H1 (cell line): ENCODE measurements at regions not wholly inside any gene's neighbourhood (a gene's known extent, or its start where the extent isn't known, plus 50 kb on each side); places are given as distances from the start of the nearest gene placed in this dataset.

Experiments
- CTCF ChIA-PET: fragments of 300-600 bp; sonication (Branson Sonifier 250); formaldehyde crosslinking; loops from one replicate; lab custom pipeline; 2021; ENCODE audit not compliant: partially characterized antibody; lab: Charles Lee
- POLR2A ChIA-PET: fragments of 300-600 bp; sonication (Branson Sonifier 250); formaldehyde crosslinking; loops from one replicate; lab custom pipeline; 2021; ENCODE audit warnings: inconsistent platforms; ENCODE audit not compliant: partially characterized antibody; lab: Charles Lee
- DNase-seq, 2 experiments: peaks; one replicate each; pipeline versions ENCODE4 v3.0.0 to v3.0.0-alpha.2; 2010 to 2022; ENCODE audit warnings: low spot score in 2 of 2, low read depth in 1 of 2, mixed read lengths in 1 of 2
- FAIRE-seq: peaks from 2 replicates; lab custom pipeline; 2011; peaks lifted over from hg19 to GRCh38; lab: Jason Lieb, UNC
- H2AFZ ChIP-seq: 2 replicates; pipeline ENCODE4 v1.8.1; 2012; ENCODE audit warnings: low read length, inconsistent platforms
- H2AK5ac ChIP-seq: 2 replicates; pipeline ENCODE4 v1.6.1; 2013; ENCODE audit warnings: low read depth, low read length
- H2BK120ac ChIP-seq: replicated peaks from 2 replicates; pipeline ENCODE3; 2013; ENCODE audit warnings: low read depth, low read length, inconsistent platforms
- H2BK12ac ChIP-seq: 2 replicates; pipeline ENCODE4 v1.6.1; 2013; ENCODE audit warnings: low read depth, low read length
- H2BK15ac ChIP-seq: 2 replicates; pipeline ENCODE4 v1.6.1; 2013; ENCODE audit warnings: low read length
- H2BK20ac ChIP-seq: 2 replicates; pipeline ENCODE4 v1.6.1; 2013; ENCODE audit warnings: low read length
- H2BK5ac ChIP-seq: 2 replicates; pipeline ENCODE4 v1.6.1; 2013; ENCODE audit warnings: low read depth, low read length
- H3K14ac ChIP-seq: 2 replicates; pipeline ENCODE4 v1.6.1; 2013; ENCODE audit warnings: inconsistent platforms; ENCODE audit not compliant: insufficient read length
- H3K18ac ChIP-seq: 2 replicates; pipeline ENCODE4 v1.6.1; 2013; ENCODE audit warnings: low read length; ENCODE audit errors: extremely low read depth
- H3K23ac ChIP-seq: 2 replicates; pipeline ENCODE4 v1.6.1; 2013; ENCODE audit warnings: inconsistent platforms; ENCODE audit not compliant: insufficient read length
- H3K23me2 ChIP-seq: 2 replicates; pipeline ENCODE4 v1.6.1; 2013; ENCODE audit warnings: low read depth, low read length
- H3K27ac ChIP-seq: 2 replicates; pipeline ENCODE4 v1.6.1; 2011; ENCODE audit warnings: low read depth, low read length, inconsistent platforms
- H3K27me3 ChIP-seq, 4 experiments: replicated peaks in 1 of 4; 1 replicate in 1 of 4; 2 replicates in 3 of 4; pipeline versions ENCODE4 v1.6.1 to v1.8.1; 2011 to 2013; ENCODE audit warnings: low read length in 3 of 4, mild to moderate bottlenecking in 3 of 4, inconsistent platforms in 2 of 4, mixed read lengths in 2 of 4, moderate library complexity in 1 of 4; ENCODE audit not compliant: control insufficient read depth in 3 of 4, insufficient read depth in 3 of 4; ENCODE audit errors: extremely low read depth in 1 of 4
- H3K36me3 ChIP-seq, 4 experiments: 2 replicates each; pipeline versions ENCODE4 v1.6.1 to v1.8.1; 2011 to 2013; ENCODE audit warnings: mild to moderate bottlenecking in 4 of 4, low read length in 3 of 4, moderate library complexity in 2 of 4, control low read depth in 1 of 4, inconsistent platforms in 1 of 4; ENCODE audit not compliant: insufficient read depth in 4 of 4, control insufficient read depth in 2 of 4
- H3K4ac ChIP-seq: replicated peaks from 2 replicates; pipeline ENCODE3; 2013; ENCODE audit warnings: low read length, low read depth, mixed read lengths, inconsistent platforms; ENCODE audit not compliant: insufficient read length
- H3K4me1 ChIP-seq, 4 experiments: replicated peaks in 1 of 4; 1 replicate in 1 of 4; 2 replicates in 3 of 4; pipeline versions ENCODE4 v1.6.1 to v1.8.1; 2011 to 2013; ENCODE audit warnings: low read length in 3 of 4, inconsistent platforms in 2 of 4, mixed read lengths in 1 of 4; ENCODE audit not compliant: insufficient read depth in 4 of 4, control insufficient read depth in 3 of 4
- H3K4me2 ChIP-seq, 2 experiments: 2 replicates each; pipeline versions ENCODE4 v1.6.1 to v1.8.1; 2011 to 2013; ENCODE audit warnings: low read depth in 2 of 2, low read length in 2 of 2, control low read depth in 1 of 2, inconsistent platforms in 1 of 2, mild to moderate bottlenecking in 1 of 2; ENCODE audit not compliant: insufficient read depth in 1 of 2
- H3K4me3 ChIP-seq, 4 experiments: fragments of 200-600, 300-600 bp in 1 of 4; sonication (generic), shearing (Covaris generic), sonication (Bioruptor Twin) in 1 of 4; 2 replicates each; pipeline versions ENCODE4 v1.5.1 to v1.8.1; 2011 to 2016; ENCODE audit warnings: low read length in 4 of 4, low read depth in 3 of 4, control low read depth in 2 of 4, inconsistent platforms in 2 of 4, mild to moderate bottlenecking in 2 of 4, mixed read lengths in 1 of 4, moderate library complexity in 1 of 4; ENCODE audit not compliant: insufficient read depth in 2 of 4; ENCODE audit errors: extremely low read depth in 1 of 4
- H3K56ac ChIP-seq: replicated peaks from 2 replicates; pipeline ENCODE3; 2013; ENCODE audit warnings: low read depth, mild to moderate bottlenecking, mixed read lengths, low read length, inconsistent platforms; ENCODE audit not compliant: insufficient read length
- H3K79me1 ChIP-seq: 2 replicates; pipeline ENCODE4 v1.6.1; 2013; ENCODE audit warnings: low read depth, low read length, control low read depth
- H3K79me2 ChIP-seq, 2 experiments: 2 replicates each; pipeline versions ENCODE4 v1.6.1 to v1.8.1; 2012 to 2013; ENCODE audit warnings: low read length in 2 of 2, mild to moderate bottlenecking in 2 of 2, inconsistent platforms in 1 of 2; ENCODE audit not compliant: insufficient read depth in 2 of 2, control insufficient read depth in 1 of 2
- H3K9ac ChIP-seq, 4 experiments: replicated peaks in 1 of 4; 1 replicate in 1 of 4; 2 replicates in 3 of 4; pipeline versions ENCODE4 v1.6.1 to v1.8.1; 2011 to 2013; ENCODE audit warnings: low read depth in 3 of 4, low read length in 3 of 4, control low read depth in 2 of 4, mild to moderate bottlenecking in 2 of 4, moderate library complexity in 2 of 4, inconsistent platforms in 1 of 4; ENCODE audit errors: extremely low read depth in 1 of 4
- H3K9me3 ChIP-seq, 2 experiments: 2 replicates each; pipeline versions ENCODE4 v1.6.1 to v1.8.1; 2012 to 2013; ENCODE audit warnings: mild to moderate bottlenecking in 2 of 2, moderate library complexity in 2 of 2, control low read depth in 1 of 2, inconsistent platforms in 1 of 2, low read depth in 1 of 2, low read length in 1 of 2, mixed read lengths in 1 of 2; ENCODE audit not compliant: insufficient read depth in 2 of 2
- H4K20me1 ChIP-seq, 2 experiments: replicated peaks in 1 of 2; 2 replicates each; pipeline versions ENCODE3 to v1.8.1; 2011 to 2013; ENCODE audit warnings: inconsistent platforms in 2 of 2, low read length in 2 of 2, mild to moderate bottlenecking in 1 of 2; ENCODE audit not compliant: insufficient read depth in 2 of 2, control insufficient read depth in 1 of 2
- H4K5ac ChIP-seq: 2 replicates; pipeline ENCODE4 v1.6.1; 2013; ENCODE audit warnings: low read length, low read depth, mixed read lengths, inconsistent platforms; ENCODE audit not compliant: insufficient read length
- H4K8ac ChIP-seq: 2 replicates; pipeline ENCODE4 v1.8.0; 2013; ENCODE audit warnings: mild to moderate bottlenecking, moderate library complexity, low read length, inconsistent platforms; ENCODE audit not compliant: insufficient read depth; ENCODE audit errors: extremely low read depth
- H4K91ac ChIP-seq: replicated peaks from 2 replicates; pipeline ENCODE3; 2013; ENCODE audit warnings: low read length, mixed read lengths, inconsistent platforms; ENCODE audit not compliant: insufficient read length
- BACH1 ChIP-seq: IDR thresholded peaks from 2 replicates; pipeline ENCODE4 v1.6.1; 2012; ENCODE audit warnings: low read length, improper control_type of control experiment
- E2F6 ChIP-seq: IDR thresholded peaks from 2 replicates; pipeline ENCODE4 v1.6.1; 2012; ENCODE audit warnings: inconsistent platforms
- KDM5A ChIP-seq: fragments of 200-600 bp; IDR thresholded peaks from 2 replicates; pipeline ENCODE4 v1.7.1; 2012; ENCODE audit warnings: mild to moderate bottlenecking, low read length, inconsistent platforms, mixed read lengths
- PHF8 ChIP-seq: fragments of 200-600 bp; sonication (generic); conservative IDR thresholded peaks from 2 replicates; pipeline ENCODE4 v1.7.1; 2012; ENCODE audit warnings: low read depth, mild to moderate bottlenecking, inconsistent platforms, low read length, moderate library complexity
- POLR2A ChIP-seq, 2 experiments: IDR thresholded peaks; 1 replicate in 1 of 2; 2 replicates in 1 of 2; pipeline ENCODE4 v1.6.1; 2011; ENCODE audit warnings: low read depth in 2 of 2, low read length in 2 of 2, mild to moderate bottlenecking in 2 of 2; ENCODE audit errors: control extremely low read depth in 1 of 2
- RBBP5 ChIP-seq: IDR thresholded peaks from 2 replicates; pipeline ENCODE4 v1.7.1; 2012; ENCODE audit warnings: low read depth, mild to moderate bottlenecking, inconsistent platforms, low read length, moderate library complexity, borderline replicate concordance
- SP4 ChIP-seq: IDR thresholded peaks from 2 replicates; pipeline ENCODE4 v1.6.1; 2012; ENCODE audit warnings: low read length, inconsistent platforms
- ZNF274 ChIP-seq: IDR thresholded peaks from 2 replicates; pipeline ENCODE4 v1.7.0; 2012; ENCODE audit warnings: low read length, borderline replicate concordance; ENCODE audit errors: extremely low read depth
- WGBS, 2 experiments: shearing (Covaris generic) in 1 of 2; methylation state at CpG; one replicate each; pipeline versions ENCODE4 v1.1.6 to v1.1.7; 2013 to 2015; ENCODE audit warnings: low lambda C conversion rate in 2 of 2, mixed read lengths in 2 of 2, inconsistent platforms in 1 of 2, low coverage in 1 of 2, missing lambda C conversion rate in 1 of 2; ENCODE audit not compliant: insufficient replicate concordance in 2 of 2, insufficient coverage in 1 of 2, insufficient read length in 1 of 2; ENCODE audit errors: extremely low coverage in 1 of 2, missing lambda C conversion rate in 1 of 2; 5-methylcytosine and 5-hydroxymethylcytosine counted together

- no peak overlapping the region for H2BK12ac ChIP-seq
- TF ChIP-seq E2F6 (no peak), BACH1 (no peak), POLR2A (IDR thresholded peaks at IDR 0.05; ENCODE audit: control extremely low read depth in 1 of 2, low read depth in 2 of 2, low read length in 2 of 2) (no peak), SP4 (no peak), KDM5A (no peak), RBBP5 (no peak), PHF8 (no peak), ZNF274 (no peak)
- WGBS, 2 experiments: 90% methylated on average over 1 of the region's 1 CpG; no CpG with 5 or more reads in 1 of the 2 experiments
Measured at GRCh38 chr5:108649646-108650045, 98.1 kb upstream of the FER start.

More at GRCh38 chr5:108649646-108650045, 98.1 kb upstream of the FER start:
- DNase-seq (no peak), FAIRE-seq (no peak)
- no peak overlapping the region for H4K8ac ChIP-seq
- no peak overlapping the region for H3K27ac ChIP-seq
- no peak overlapping the region for H3K56ac ChIP-seq
- no peaks in the 10 kb centered on the region for H3K79me1 ChIP-seq
- H3K27me3 ChIP-seq: no peaks in the 10 kb centered on the region
- no peak overlapping the region for H3K9ac ChIP-seq
- no peaks in the 10 kb centered on the region; the same call in 1 of the 2 replicates for H3K23me2 ChIP-seq
- no peak overlapping the region for H3K4ac ChIP-seq
- no peaks in the 10 kb centered on the region for H3K79me2 ChIP-seq
- H3K4me1 ChIP-seq: no peaks in the 10 kb centered on the region
- no peak overlapping the region for H2BK5ac ChIP-seq
- H3K23ac ChIP-seq: no peak overlapping the region
- ChIA-PET CTCF (interaction anchor here (1.4 kb wide), 2 partner anchors 9 to 31 kb away, joined by 3 to 5 read pairs; no protein-coding TSS in a partner anchor), POLR2A (no interaction called here)
- H3K18ac ChIP-seq: no peak overlapping the region
- H4K5ac ChIP-seq: no peak overlapping the region
- no peak overlapping the region for H3K4me2 ChIP-seq
- no peak overlapping the region for H2AK5ac ChIP-seq
- H2BK15ac ChIP-seq: no peak overlapping the region
- H2BK20ac ChIP-seq: no peak overlapping the region
- no peak overlapping the region for H3K14ac ChIP-seq
- no peak overlapping the region for H2AFZ ChIP-seq
- H2BK120ac ChIP-seq: no peak overlapping the region
- H3K4me3 ChIP-seq: no peak overlapping the region
- peaks cover 0 to 2% (median 0%) of the 10 kb centered on the region in 4 experiments; a peak in 1 of 8 replicates for H3K36me3 ChIP-seq
- no peaks in the 10 kb centered on the region for H4K20me1 ChIP-seq
- H4K91ac ChIP-seq: no peak overlapping the region
- H3K9me3 ChIP-seq: peaks cover 11 to 18% of the 10 kb centered on the region in 2 experiments
